GM13976 (cell line): ENCODE measurements at regions not wholly inside any gene's neighbourhood (a gene's known extent, or its start where the extent isn't known, plus 50 kb on each side); places are given as distances from the start of the nearest gene placed in this dataset.

ENCODE experiments used
- DNase-seq: peaks from one replicate; pipeline ENCODE4 v3.0.0; 2012; ENCODE audit warnings: low spot score
- CTCF ChIP-seq: IDR thresholded peaks from 2 replicates; pipeline ENCODE4 v1.5.1; 2012; ENCODE audit warnings: borderline replicate concordance, mild to moderate bottlenecking; ENCODE audit not compliant: insufficient read depth; ENCODE audit errors: extremely low read depth, missing control alignments, control extremely low read depth
- in situ Hi-C: fragments of 300-500 bp; cut with MboI; formaldehyde crosslinking; loops from one replicate; pipeline ENCODE4 v1.12.0; 2022; ENCODE audit warnings: low sequenced_read_pairs, mixed read lengths, inconsistent platforms; ENCODE audit not compliant: unreplicated experiment

- in situ Hi-C loops = no loop called here
- DNase-seq = no peak
- TF ChIP-seq CTCF = no peak
Observed at GRCh38 chr4:33054161-33054560, 2334.0 kb downstream of the PCDH7 start.

GRCh38 chr4:33054656-33055196, 2334.6 kb downstream of the PCDH7 start:
- no peak for DNase-seq
- in situ Hi-C loops = no loop called here

GRCh38 chr4:33057736-33058135, 2337.6 kb downstream of the PCDH7 start:
- in situ Hi-C loops = no loop called here
- TF ChIP-seq CTCF = no peak

More at GRCh38 chr4:33054656-33055196, 2334.6 kb downstream of the PCDH7 start:
- no peak for TF ChIP-seq CTCF

GRCh38 chr4:33058998-33059397, 2338.8 kb downstream of the PCDH7 start:
- no peak for TF ChIP-seq CTCF
- in situ Hi-C loops = no loop called here
- DNase-seq = no peak

More at GRCh38 chr4:33057736-33058135, 2337.6 kb downstream of the PCDH7 start:
- DNase-seq = no peak

- peak; percentile 20 for TF ChIP-seq CTCF
- no peak for DNase-seq
- in situ Hi-C loops = no loop called here
Observed at GRCh38 chr4:33060674-33061542, 2340.7 kb downstream of the PCDH7 start.

- TF ChIP-seq CTCF = no peak
- in situ Hi-C loops = no loop called here
- no peak for DNase-seq
Observed at GRCh38 chr4:33061727-33062126, 2341.6 kb downstream of the PCDH7 start.
